IPS DF 19.7 (cell line): ENCODE measurements at regions not wholly inside any gene's neighbourhood (a gene's known extent, or its start where the extent isn't known, plus 50 kb on each side); places are given as distances from the start of the nearest gene placed in this dataset.

ENCODE experiments used
- DNase-seq: peaks from one replicate; pipeline ENCODE4 v3.0.0-alpha.2; 2013; ENCODE audit warnings: low read depth, low spot score

GRCh38 chr10:113412161-113412560, 140.7 kb upstream of the HABP2 start:
- DNase-seq: no peak

GRCh38 chr10:113414543-113414942, 138.3 kb upstream of the HABP2 start:
- no peak for DNase-seq

GRCh38 chr10:113415246-113415645, 137.6 kb upstream of the HABP2 start:
- DNase-seq: no peak

GRCh38 chr10:113420057-113420732, 132.7 kb upstream of the HABP2 start:
- DNase-seq: no peak

GRCh38 chr10:113420733-113421675, 131.8 kb upstream of the HABP2 start:
- DNase-seq: no peak

GRCh38 chr10:113422371-113422770, 130.5 kb upstream of the HABP2 start:
- DNase-seq: no peak

GRCh38 chr10:113423981-113424721, 128.7 kb upstream of the HABP2 start:
- DNase-seq: no peak

GRCh38 chr10:113425008-113425407, 127.8 kb upstream of the HABP2 start:
- no peak for DNase-seq

- DNase-seq: no peak
Measured at GRCh38 chr10:113425541-113425951, 127.3 kb upstream of the HABP2 start.

- no peak for DNase-seq
Measured at GRCh38 chr10:113426181-113426877, 126.5 kb upstream of the HABP2 start.

GRCh38 chr10:113427236-113427735, 125.6 kb upstream of the HABP2 start:
- no peak for DNase-seq

- DNase-seq: no peak
Measured at GRCh38 chr10:113427811-113428558, 124.9 kb upstream of the HABP2 start.

GRCh38 chr10:113430634-113431397, 122.0 kb upstream of the HABP2 start:
- no peak for DNase-seq

- DNase-seq: no peak
Measured at GRCh38 chr10:113431398-113432160, 121.3 kb upstream of the HABP2 start.

- DNase-seq: no peak
Measured at GRCh38 chr10:113433711-113434110, 119.1 kb upstream of the HABP2 start.

GRCh38 chr10:113434315-113434714, 118.5 kb upstream of the HABP2 start:
- no peak for DNase-seq

GRCh38 chr10:113434950-113435349, 117.9 kb upstream of the HABP2 start:
- no peak for DNase-seq

GRCh38 chr10:113435881-113436280, 117.0 kb upstream of the HABP2 start:
- DNase-seq: no peak

GRCh38 chr10:113436851-113437250, 116.0 kb upstream of the HABP2 start:
- DNase-seq: no peak
